GM19324 (cell line): ENCODE measurements at regions not wholly inside any gene's neighbourhood (a gene's known extent, or its start where the extent isn't known, plus 50 kb on each side); places are given as distances from the start of the nearest gene placed in this dataset.

Experiments
- ATAC-seq: cut with Tn5 transposase; IDR thresholded peaks from one replicate; pipeline ENCODE4 v1.9.1; 2021; ENCODE audit warnings: mild to moderate bottlenecking, moderate library complexity; ENCODE audit not compliant: unreplicated experiment, low FRiP score

- no peak for ATAC-seq
Observed at GRCh38 chr6:153580776-153581175, 449.7 kb upstream of the RGS17 start.

GRCh38 chr6:153575528-153575927 lies 444.4 kb upstream of the RGS17 start:
- no peak for ATAC-seq

GRCh38 chr6:153574231-153574630 lies 443.1 kb upstream of the RGS17 start:
- no peak for ATAC-seq

- no peak for ATAC-seq
Observed at GRCh38 chr6:153572371-153572770, 441.3 kb upstream of the RGS17 start.

GRCh38 chr6:153568628-153569027 lies 437.5 kb upstream of the RGS17 start:
- ATAC-seq = no peak

GRCh38 chr6:153564803-153565202 lies 433.7 kb upstream of the RGS17 start:
- ATAC-seq = no peak

GRCh38 chr6:153563001-153563400 lies 431.9 kb upstream of the RGS17 start:
- ATAC-seq = no peak

GRCh38 chr6:153553627-153554026 lies 422.5 kb upstream of the RGS17 start:
- no peak for ATAC-seq

GRCh38 chr6:153539602-153540001 lies 408.5 kb upstream of the RGS17 start:
- no peak for ATAC-seq

GRCh38 chr6:153538491-153538890 lies 407.4 kb upstream of the RGS17 start:
- ATAC-seq = no peak

GRCh38 chr6:153537422-153537821 lies 406.3 kb upstream of the RGS17 start:
- ATAC-seq = no peak

GRCh38 chr6:153526479-153526878 lies 395.4 kb upstream of the RGS17 start:
- ATAC-seq = no peak

GRCh38 chr6:153525998-153526397 lies 394.9 kb upstream of the RGS17 start:
- no peak for ATAC-seq

- no peak for ATAC-seq
Observed at GRCh38 chr6:153523390-153523789, 392.3 kb upstream of the RGS17 start.

- peak; percentile 71 for ATAC-seq
Observed at GRCh38 chr6:153511896-153512496, 380.9 kb upstream of the RGS17 start.

- no peak for ATAC-seq
Observed at GRCh38 chr6:153503810-153504209, 372.7 kb upstream of the RGS17 start.

GRCh38 chr6:153493501-153493900 lies 362.4 kb upstream of the RGS17 start:
- ATAC-seq = no peak

- no peak for ATAC-seq
Observed at GRCh38 chr6:153489479-153489878, 358.4 kb upstream of the RGS17 start.

GRCh38 chr6:153488267-153488666 lies 357.2 kb upstream of the RGS17 start:
- ATAC-seq = no peak

- no peak for ATAC-seq
Observed at GRCh38 chr6:153485072-153485471, 354.0 kb upstream of the RGS17 start.

- no peak for ATAC-seq
Observed at GRCh38 chr6:153484056-153484455, 353.0 kb upstream of the RGS17 start.

- ATAC-seq = no peak
Observed at GRCh38 chr6:153476243-153476642, 345.2 kb upstream of the RGS17 start.

GRCh38 chr6:153465050-153465449 lies 334.0 kb upstream of the RGS17 start:
- ATAC-seq = no peak
